ENCODE measurements at regions not wholly inside any gene's neighbourhood (a gene's known extent, or its start where the extent isn't known, plus 50 kb on each side); places are given as distances from the start of the nearest gene placed in this dataset.

DNA sequence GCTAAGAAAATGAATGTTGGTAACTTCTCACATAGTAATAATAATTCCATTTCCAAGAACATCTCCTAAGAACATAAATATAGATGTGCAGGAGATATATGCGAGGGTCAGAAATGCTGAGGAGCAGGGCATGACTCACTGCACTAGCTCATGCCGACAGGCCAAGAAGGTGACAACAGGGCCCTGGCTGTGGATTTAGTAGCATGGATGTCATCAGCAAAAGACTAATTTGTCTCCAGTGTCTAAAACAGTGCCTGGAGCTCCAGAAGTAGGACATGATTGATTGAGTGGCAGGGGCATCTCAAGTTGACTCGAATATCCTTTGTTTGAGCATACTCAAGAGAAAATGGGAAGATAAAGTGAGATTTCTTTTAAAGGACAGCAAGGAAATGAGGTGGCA lies 207.0 kb upstream of the FOXA2 start:
- CTCF ChIA-PET = no interaction called here
- no peak for DNase-seq (ENCODE audit: low spot score)
- no peak overlapping the region for H3K27ac ChIP-seq
- POLR2A ChIA-PET (ENCODE audit: low non-redundant PET) = no interaction called here
- TF ChIP-seq, protein P1, sequence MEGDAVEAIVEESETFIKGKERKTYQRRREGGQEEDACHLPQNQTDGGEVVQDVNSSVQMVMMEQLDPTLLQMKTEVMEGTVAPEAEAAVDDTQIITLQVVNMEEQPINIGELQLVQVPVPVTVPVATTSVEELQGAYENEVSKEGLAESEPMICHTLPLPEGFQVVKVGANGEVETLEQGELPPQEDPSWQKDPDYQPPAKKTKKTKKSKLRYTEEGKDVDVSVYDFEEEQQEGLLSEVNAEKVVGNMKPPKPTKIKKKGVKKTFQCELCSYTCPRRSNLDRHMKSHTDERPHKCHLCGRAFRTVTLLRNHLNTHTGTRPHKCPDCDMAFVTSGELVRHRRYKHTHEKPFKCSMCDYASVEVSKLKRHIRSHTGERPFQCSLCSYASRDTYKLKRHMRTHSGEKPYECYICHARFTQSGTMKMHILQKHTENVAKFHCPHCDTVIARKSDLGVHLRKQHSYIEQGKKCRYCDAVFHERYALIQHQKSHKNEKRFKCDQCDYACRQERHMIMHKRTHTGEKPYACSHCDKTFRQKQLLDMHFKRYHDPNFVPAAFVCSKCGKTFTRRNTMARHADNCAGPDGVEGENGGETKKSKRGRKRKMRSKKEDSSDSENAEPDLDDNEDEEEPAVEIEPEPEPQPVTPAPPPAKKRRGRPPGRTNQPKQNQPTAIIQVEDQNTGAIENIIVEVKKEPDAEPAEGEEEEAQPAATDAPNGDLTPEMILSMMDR (conservative IDR thresholded peaks at IDR 0.05; ENCODE audit: low read depth) = no peak

DNA sequence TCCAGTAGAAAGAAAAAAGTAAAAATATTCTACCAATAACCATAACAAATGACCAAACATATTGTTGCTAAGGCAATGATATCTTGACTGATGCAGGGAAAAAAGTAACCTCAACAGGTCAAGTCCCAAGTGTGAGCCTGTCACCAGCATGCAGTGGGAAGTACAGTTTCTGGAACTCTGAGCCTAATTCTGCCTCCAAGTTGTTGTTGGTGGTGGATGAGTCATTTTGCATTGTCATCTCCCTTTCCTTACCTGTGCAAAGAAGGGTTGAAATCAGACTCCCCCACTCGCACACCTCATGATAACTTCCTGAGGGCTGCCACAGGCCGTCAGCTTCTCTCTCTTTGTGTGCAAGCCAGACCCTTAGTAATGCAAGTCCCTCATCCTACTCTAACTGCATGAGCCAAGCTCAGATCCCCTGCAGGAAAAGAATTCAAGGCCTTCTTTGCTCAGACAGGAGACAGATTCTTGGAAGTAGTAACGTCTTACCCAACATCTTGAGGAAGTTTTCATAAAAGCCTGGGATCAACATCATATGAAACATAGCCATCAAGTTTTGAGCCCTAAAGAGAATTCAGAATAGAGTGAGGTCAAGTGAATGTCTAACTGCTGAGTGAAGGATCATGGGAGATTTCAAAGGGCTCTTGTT lies 207.6 kb upstream of the FOXA2 start:
- TF ChIP-seq, protein P1 (conservative IDR thresholded peaks at IDR 0.05; ENCODE audit: low read depth) = no peak
- CTCF ChIA-PET = no interaction called here
- no peak overlapping the region for H3K27ac ChIP-seq
- DNase-seq (ENCODE audit: low spot score) = peak; percentile 56
- POLR2A ChIA-PET (ENCODE audit: low non-redundant PET) = no interaction called here

DNA sequence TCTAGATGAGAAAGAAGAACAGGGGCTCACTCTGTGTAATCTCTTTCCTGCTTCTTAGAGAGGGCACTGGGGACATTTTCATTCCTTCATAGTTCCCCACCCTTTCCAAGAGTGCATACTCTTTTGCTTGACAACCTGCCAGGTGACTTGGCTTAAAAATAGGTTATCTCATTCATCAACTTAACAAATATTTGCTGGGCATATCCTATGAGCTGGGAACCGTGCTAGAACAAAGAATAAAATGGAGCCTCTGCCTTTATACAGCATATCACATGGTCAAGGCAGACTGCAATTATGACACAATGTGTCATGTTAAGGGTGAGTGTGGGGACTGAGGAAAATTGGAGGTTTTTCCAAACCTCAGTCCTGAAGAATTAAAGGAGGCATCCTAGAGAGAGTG lies 209.8 kb upstream of the FOXA2 start:
- ChIA-PET POLR2A (ENCODE audit: low non-redundant PET) (no interaction called here), CTCF (no interaction called here)
- DNase-seq (ENCODE audit: low spot score) = peak; percentile 30
- TF ChIP-seq, protein P1 (conservative IDR thresholded peaks at IDR 0.05; ENCODE audit: low read depth) = no peak
- no peak overlapping the region for H3K27ac ChIP-seq

DNA sequence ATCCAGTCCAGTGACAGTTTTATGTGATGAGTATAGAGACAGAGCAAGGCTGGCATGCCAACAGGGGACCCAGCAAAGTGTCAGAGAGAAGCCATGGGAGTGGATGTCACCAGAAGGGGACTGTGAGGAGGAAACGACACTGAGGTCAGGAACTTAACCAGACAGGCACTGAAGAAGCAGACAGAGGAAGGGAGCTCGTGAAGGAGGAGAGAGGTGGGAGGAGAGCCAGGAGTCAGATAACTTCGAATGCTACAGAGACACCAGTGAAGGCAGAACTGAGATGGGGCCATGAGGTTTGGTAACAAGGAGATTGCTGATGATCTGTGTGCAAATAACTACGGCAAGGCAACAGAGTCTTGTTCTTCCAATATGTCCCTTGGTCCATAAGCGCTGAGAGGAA lies 211.1 kb upstream of the FOXA2 start:
- ChIA-PET CTCF (no interaction called here), POLR2A (ENCODE audit: low non-redundant PET) (no interaction called here)
- DNase-seq (ENCODE audit: low spot score) = no peak
- TF ChIP-seq, protein P1 (conservative IDR thresholded peaks at IDR 0.05; ENCODE audit: low read depth) = no peak
- H3K27ac ChIP-seq = peak overlapping the region; percentile 76

DNA sequence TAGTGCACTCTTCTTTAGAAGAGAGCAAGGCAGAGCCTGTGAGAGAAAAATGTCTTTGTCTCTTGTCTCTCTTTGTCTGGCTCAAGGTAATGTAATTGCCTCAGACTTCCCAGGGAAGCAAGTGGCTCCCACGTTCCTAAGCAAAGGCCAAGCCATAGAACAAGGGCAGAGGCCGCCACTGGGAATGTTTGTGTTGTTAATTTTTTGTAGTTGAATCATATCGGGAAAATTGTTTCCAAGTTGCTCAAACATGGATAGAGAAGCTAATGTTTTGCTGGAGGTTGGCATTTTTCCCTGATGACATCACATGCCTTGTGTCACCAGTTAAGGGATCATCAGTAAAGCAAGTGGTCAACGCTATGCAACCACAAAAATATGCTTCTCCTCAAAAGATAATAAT lies 211.5 kb upstream of the FOXA2 start:
- CTCF ChIA-PET = interaction anchor here (0.6 kb wide), 1 partner anchor 1013 kb away, joined by 3 read pairs; no protein-coding TSS in a partner anchor
- peak overlapping the region; percentile 76; the same call in 1 of the 2 replicates for H3K27ac ChIP-seq
- DNase-seq (ENCODE audit: low spot score) = peak; percentile 85
- POLR2A ChIA-PET (ENCODE audit: low non-redundant PET) = no interaction called here
- TF ChIP-seq, protein P1 (conservative IDR thresholded peaks at IDR 0.05; ENCODE audit: low read depth) = no peak

DNA sequence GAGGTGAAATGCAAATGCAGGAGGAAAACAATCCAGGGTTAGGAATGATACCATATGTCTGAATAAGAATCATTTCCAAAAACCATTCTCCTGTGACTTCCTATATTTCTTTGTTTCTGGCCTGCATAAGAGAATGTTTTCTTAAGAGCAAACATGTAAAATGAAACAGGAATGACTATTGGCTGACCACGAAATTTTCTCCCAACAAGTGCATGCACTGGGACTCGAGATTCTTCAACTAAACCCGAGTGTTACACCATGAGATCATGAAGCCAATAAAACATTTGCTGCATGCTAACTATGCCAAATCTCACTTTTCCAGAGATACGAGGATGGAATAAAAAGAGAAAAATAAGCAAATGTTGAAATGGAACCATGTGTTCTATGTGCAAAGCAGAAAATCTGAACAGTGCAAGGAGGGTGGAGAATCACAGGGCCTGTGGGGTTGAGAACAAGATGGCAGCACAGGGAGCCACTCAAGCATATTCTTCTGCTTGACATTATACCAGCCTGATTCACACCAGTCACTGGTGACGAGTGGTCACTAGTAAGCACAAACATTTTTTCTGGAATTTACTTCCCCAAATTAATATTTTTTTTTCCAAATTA lies 212.2 kb upstream of the FOXA2 start:
- H3K27ac ChIP-seq = no peak overlapping the region
- ChIA-PET POLR2A (ENCODE audit: low non-redundant PET) (no interaction called here), CTCF (interaction anchor here (0.6 kb wide), 1 partner anchor 1012 kb away, joined by 3 read pairs; no protein-coding TSS in a partner anchor)
- DNase-seq (ENCODE audit: low spot score) = no peak
- TF ChIP-seq, protein P1 (conservative IDR thresholded peaks at IDR 0.05; ENCODE audit: low read depth) = no peak
